ENCODE measurements at regions not wholly inside any gene's neighbourhood (a gene's known extent, or its start where the extent isn't known, plus 50 kb on each side); places are given as distances from the start of the nearest gene placed in this dataset.
A peak's percentile ranks its signal among the peaks of the same experiment; 100 is the strongest.

DNA sequence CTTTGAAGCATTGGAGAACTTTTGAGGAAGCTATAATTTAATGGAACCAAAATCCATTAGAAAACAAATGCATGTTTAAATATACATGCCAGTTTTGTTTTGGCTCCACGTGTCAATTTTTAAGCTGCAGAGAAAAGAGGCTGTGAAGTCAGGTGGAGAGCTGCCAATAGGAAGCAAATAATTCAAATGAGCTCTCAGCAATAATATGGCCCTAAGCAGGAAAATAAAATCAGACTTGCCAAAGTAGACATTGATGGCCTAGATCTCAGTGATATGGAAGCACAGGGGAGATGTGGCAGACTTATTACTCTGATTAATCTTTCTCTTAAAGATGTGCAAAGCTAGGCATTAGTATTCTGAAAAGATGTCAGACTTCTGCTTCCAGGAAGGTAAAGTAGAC lies 769.8 kb upstream of the NDST4 start:
- DNase-seq: no peak

DNA sequence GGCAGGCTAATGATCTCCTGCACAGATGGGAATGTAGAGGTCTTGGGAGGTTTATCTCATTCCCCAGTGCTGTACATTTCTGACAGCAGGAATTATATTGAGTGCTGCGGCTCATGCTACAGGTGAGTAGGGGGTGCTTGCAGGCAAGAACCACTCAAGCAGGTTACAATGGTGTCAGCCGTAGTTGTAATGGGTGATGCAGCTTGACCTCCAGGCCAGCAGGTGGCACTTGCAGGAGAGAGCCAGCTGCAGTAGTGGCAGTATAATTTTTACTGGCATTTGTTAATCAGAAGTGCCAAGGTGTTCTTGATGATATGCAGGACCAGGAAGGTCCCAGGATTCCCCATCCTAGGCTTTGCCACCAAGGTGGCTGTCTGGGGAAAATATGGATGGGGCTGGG lies 759.6 kb upstream of the NDST4 start:
- no peak for DNase-seq

DNA sequence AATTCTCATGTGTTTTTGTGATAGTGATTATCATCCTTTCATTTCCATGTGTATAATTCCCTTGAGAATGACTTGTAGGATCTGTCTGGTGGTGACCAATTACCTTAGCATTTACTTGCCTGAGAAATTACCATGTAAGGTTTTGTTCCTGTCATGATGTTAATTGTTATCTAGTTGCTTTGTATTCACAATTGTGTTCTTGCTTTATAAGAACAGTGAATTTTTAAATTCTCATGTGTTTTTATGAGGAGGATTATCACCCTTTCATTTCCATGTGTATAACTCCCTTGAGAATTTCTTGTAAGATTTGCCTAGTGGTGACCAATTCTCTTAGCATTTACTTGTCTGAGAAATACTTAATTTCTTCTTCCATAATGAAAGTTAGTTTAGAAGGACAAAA lies 758.2 kb upstream of the NDST4 start:
- DNase-seq: no peak

DNA sequence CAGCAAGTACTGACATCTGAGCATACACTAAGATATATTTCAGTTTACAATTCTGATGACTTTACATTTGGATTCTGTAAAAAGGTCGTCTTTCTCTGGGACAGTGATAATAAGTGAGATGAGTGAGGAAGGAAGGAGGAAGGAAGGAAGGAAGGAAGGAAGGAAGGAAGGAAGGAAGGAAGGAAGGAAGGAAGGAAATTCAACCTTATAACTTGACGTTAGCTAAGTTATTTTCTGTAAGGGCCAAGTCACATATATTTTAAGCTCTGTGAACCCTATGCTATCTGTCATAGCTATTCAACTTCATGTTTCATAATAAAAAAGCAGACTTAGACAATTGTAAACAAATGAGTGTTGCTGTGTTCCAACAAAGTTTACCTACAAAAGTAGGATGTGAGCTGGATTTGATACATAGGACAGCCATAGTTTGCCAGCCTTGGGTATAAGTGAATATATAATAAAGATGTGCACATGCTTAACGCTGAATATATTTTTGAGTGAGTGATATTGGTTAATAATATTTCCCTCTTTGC lies 753.0 kb upstream of the NDST4 start:
- DNase-seq: no peak

DNA sequence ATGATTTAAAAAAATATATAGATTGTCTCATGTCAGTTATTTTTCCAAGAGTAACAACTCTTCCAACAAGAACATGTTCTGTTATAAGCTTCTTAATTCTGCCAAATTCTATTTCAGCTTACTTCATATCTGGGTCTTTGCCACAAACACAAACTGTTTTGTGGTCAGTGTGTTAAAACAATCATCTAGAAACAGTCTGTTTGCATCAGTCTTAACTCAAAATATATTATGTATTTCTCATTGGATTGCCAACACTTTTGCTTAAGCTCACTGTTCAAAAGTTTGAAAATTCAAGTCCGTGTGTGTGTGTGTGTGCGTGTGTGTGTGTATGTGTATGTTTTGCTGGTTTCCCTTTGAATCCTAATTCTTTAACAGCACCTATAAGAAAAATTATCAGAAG lies 752.3 kb upstream of the NDST4 start:
- DNase-seq: no peak

DNA sequence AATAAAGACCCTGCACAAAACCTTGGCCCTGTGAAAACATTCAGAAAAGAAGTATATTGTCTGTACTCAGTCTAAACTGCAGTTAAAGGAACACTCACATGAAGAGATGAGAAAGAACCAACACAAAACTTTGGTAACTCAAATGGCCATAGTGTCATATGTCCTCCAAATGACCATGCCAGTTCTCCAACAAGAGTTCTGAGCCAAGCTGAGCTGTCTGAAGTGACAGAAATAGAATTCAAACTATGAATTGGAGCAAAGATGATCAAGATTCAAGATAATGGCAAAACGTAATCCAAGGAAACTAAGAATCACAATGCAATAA lies 739.3 kb upstream of the NDST4 start:
- no peak for DNase-seq

DNA sequence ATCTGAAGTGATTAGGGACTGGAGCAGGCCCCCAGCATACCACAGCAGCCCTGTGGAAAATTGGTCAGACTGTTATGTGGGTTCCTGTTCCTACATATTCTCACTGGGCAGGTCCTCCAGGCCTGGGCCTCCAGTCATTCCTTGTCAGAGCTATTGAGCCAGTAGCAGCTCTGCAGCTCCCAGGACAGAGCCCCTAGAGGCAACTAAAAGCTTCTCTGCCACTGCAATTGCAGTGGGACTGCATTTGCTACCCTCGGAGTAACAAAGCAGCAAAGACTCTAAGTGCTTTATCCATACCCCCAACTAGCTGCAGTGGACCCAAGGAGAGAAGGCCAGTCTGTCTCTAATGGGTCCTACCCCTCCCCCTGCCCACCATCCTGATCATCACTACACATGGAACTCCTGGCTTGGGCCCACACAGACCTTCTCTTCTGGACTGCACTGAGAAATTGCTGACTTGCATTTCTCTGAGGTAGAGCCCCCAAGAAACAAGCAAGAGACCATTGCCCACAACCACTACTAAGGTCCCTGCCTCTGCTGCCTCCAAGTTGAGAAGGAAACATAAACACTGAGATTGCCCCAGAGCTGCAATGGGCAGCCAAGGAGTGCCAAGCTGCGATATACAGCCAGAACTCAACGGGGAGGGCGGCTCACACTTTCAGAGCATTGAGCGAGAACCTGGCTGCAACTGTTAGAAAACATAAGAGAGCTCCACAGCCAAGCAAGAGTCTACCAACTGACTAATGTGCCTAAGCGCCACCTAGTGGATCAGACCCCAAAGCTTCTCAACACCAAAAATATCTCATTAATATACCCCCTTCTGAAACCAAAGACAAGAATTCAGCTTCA lies 738.7 kb upstream of the NDST4 start:
- peak; percentile 0 for DNase-seq

DNA sequence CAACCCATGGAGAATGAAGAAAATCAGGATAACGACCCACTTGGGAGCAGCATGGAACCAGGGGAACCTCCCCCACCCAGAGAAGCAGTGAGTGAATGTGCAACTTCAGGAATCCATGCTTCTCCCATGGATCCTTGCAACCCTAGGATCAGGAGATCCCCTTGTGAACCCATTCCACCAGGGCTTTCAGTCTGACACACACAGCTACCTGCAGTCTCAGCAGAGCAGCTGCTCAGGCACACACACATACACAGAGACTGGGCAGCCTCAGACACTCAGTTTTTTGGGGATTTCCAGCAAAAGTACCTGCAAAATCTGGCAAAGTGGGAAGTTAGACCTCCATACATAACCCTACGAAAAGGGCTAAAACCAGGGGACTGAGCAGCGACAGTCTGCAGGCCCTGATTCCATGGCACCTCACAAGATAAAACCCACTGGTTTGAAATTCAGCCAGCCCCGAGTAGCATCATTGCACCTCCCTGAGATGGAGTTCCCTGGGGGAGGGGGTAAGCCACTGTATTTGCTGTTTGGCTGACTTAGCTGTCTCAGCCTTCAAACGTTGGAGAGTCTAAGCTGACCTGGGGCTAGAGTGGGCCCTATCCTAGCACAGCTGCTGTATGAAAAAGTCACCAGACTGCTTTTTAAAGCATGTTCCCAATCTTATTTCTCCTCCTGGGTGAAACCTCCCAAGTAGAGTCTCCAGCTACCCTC lies 737.5 kb upstream of the NDST4 start:
- DNase-seq: no peak

DNA sequence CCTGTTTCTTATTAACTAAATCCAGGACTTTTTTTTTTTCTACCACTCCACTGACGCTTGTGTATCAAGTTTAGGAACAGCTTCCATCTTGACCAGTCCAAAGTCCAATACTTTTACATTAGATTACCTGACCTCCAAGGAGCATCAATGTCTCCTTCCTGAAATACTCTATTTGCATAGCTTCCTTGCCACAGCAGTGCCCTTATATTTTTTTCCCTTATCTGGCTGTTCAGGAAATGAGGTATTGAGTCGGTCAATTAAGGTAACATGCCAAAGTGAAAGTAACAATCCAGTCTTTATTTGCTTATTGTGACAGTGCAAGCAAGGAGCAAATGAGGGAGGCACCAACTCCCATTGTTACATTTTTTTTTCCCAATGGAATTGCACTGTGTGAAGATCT lies 730.8 kb upstream of the NDST4 start:
- no peak for DNase-seq

DNA sequence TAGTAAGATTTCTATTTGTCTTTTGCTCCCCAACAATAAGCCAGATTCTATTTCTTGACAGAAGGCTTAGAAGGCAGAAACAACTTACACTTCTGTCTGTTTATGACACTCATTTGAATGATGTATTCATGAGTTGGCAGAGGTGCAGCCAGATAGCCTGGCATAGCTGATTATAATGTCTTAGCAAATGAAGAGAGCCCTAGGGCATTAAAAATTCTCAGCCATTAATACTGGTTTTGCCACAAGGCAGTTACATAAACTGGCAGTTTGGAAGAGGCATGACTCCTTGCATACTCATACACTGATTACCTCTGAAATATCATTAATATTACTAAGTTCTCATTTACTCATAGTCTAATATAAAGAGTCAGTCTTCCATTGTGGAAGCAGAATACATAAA lies 728.5 kb upstream of the NDST4 start:
- no peak for DNase-seq

DNA sequence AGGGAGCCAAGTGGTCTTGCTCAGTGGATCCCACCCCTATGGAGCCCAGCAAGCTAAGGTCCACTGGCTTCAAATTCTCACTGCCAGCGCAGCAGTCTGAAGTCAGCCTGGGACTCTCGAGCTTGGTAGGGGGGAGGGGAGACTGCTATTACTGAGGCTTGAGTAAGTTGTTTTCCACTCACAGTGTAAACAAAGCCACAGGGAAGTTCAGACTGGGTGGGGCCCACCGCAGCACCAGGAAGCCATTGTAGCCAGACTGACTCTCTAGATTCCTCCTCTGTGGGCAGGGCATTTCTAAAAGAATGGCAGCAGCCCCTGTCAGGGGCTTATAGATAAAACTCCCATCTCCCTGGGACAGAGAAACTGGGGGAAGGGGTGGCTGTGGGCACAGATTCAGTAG lies 721.0 kb upstream of the NDST4 start:
- DNase-seq: no peak

DNA sequence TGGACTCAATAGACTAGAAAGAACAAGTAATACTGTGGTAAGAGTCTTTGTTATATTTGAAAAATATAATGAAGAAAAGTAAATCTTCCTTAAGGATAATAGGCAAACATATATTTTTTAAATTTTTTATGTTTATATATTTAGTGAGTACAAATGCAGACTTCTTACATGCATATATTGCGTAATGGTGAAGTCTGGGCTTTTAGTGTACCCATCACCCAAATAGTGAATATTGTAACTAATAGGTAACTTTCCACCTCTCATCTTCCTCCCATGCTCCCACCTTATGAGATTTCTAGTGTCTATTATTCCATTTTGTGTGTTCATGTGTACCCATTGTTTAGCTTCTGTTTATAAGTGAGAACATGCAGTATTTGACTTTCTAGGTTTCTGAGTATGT lies 711.2 kb upstream of the NDST4 start:
- no peak for DNase-seq

DNA sequence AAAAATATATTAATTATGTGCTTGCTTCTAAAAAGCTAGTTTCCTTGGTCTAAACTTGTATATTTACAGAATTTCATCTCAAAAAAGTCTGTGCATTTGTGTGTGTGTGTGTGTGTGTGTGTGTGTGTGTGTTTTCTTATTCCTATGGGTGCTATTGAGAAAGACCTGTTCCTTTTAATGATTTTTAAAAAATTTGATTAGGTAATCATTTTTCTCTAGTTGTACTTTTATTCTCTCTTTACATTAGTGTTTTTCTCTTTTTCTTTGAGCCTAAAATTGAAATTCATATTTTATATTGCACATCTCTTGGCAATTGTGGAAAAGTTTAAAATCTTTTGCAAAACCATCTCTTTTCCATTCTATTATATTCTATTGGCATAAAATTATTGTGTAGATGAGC lies 690.4 kb upstream of the NDST4 start:
- DNase-seq: no peak

DNA sequence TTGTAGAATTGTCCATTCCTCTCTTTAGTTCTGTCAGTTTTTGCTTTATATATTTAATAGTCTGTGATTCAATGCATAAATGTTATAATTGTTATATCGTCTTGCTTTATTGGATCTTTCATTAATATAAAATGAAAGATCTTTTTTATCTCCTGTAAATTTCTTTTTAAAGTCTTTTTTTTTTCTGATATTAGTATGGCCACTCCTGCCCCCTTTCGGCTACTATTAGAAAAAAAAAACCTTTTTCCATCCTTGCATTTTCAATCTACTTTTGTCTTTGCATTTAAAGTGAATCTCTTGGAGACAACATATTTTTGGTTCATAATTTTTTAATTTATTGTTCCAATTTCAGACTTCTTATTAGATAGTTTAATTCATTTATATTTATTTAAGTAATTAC lies 677.4 kb upstream of the NDST4 start:
- no peak for DNase-seq

DNA sequence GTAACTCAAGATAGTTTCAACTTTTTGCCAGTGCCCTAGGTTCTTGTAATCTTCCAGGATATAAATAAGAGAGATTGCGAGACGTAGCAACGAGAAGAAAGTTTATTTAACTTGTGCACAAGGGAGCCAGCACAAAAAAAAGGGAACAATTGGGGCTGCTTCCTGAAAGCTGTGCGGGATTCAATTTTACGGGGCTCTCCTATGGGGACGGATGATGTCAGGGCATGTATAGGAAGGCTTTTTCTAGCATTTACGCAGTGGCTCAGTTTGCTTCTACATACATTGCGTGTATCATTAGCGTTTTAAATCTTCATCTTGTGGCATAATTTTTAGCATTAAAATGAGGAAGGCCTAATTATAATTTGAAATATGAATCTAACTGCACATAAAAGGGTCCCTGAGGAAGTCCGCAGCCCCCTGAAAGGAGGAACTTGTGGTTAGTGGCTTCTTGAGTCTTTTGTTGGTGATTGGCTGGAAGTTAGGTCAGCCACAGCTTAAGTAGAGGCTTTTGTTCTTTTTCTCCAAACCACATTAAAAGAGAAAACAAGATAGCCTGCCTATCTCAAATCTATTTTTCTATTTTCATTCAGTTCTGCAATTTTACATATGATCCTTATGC lies 668.2 kb upstream of the NDST4 start:
- no peak for DNase-seq

DNA sequence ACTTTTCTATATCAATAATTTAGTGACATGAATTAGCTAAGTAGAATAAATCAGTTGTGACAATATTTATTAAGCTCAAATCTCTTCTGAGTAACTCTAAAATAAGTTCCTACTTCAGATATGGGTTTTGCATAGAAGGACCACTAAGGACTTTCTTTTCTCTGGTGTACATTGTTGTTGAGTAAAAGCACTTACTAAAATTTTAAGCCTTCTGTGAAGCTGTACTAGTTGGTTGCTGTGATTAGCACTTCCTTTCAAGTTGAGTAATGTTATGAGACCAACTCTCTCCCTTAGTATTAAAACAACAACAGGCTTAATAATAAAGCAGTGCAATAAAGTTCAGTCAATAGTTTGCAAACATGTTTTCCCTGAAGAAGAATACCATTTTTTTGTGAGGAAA lies 667.4 kb upstream of the NDST4 start:
- DNase-seq: no peak

DNA sequence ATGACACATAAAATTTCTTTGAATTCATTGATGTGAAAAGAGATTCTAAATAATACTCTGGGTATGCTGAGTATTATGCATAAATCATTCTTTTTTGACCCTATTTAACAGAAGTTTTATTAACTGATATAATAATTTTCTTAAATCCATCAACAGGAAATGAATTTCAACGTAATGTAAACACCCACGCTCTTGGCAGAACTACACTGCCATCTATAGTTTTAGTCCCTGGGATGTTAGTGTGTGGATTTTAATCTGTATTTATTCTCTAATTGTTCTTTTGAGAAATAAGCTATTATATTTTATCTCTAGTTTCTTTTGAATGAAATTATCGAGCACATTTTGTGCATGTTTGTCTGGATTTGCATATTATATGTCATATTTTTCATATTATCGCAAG lies 666.8 kb upstream of the NDST4 start:
- no peak for DNase-seq

DNA sequence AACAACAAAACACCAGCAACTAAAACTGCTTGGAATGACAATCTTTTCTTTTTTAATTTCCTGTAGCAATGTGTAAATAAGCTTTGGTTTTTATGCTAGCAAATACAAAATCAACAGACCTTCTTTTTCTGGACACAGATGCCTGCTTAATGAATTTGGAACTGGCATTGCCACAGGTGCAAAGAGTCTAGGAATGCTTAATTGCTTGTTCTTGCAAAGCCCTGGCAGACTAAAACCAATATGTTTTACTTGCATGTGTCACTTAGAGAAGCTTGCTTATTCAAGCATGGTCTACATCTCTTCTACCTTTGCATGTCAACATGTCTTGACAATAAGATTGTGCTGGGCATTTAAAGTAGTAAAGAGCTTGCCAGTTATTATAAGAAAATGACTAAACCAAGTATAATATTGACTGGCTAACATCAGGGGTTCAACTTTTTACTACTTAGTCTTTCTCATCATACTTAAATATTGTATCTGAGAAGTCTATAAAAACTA lies 656.7 kb upstream of the NDST4 start:
- DNase-seq: no peak

DNA sequence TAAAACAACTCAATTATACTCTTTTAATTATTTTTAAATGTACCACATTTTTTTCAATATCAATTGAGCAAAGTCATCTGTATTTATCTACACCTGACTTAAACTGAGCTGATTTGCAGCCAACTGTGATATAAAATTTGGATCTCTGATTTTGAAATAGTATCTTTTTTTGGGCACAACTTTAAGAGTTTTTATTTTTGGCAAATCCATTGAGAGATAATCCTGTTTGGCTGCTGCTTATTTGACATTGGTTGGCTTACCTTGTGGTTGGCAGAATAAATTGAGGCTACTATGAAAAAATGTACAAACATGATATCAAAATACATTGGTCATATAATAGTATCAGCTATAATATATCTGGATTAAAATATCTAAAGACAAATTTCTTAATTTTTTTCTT lies 656.0 kb upstream of the NDST4 start:
- DNase-seq: no peak

DNA sequence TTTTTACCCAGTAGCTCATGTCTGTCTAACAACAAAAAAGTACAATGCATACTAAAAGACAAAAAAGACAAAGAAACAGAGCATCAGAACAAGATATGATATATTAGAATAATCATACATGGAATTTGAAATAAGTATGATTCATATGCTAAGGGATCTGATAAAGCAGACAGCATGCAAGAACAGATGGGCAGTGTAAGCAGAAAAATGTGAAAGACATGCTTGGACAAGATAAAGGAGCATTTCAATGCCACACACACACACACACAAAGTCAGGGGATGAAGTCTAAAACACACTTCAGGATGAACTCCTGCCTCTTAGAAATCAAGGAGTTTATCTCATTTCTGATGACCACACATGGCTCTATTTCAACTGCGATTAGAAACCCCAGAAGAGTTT lies 649.6 kb upstream of the NDST4 start:
- DNase-seq: no peak

DNA sequence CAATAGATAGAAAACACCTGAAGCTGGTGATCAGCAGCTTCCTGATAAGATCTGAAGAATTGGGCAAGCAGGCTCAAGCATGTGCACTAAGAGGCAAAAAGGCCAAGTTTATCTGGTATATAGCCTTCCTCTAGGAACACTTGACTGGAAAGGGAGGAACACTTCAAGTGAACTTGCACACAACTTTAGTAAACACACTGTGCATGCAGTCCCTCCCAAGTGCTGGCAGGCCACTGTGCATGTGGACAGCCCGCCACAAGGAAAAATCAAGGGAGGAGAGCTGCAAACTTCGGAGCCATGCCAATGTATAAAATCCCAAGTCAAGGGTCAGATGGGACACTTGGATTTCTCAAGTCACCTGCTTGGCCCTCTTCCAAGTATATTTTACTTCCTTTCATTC lies 645.8 kb upstream of the NDST4 start:
- no peak for DNase-seq

DNA sequence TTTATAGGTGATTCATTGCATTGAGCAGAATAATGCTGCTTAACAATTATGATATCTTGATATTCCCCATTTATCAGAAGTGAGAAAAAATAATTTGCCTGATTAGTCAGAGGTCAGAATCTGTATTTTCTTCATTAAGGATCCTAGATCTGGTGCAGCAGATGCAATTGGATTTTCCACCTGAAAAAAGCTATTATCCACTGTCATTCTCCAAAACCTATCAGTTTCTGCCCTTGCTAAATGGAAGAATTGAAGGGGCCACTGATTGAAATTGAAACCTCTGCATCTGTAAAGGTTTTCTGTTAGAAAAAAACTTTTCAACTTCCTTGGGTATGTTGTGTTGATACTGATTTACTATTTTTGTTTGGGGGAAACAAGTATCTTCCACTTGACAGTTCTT lies 636.0 kb upstream of the NDST4 start:
- DNase-seq: no peak

DNA sequence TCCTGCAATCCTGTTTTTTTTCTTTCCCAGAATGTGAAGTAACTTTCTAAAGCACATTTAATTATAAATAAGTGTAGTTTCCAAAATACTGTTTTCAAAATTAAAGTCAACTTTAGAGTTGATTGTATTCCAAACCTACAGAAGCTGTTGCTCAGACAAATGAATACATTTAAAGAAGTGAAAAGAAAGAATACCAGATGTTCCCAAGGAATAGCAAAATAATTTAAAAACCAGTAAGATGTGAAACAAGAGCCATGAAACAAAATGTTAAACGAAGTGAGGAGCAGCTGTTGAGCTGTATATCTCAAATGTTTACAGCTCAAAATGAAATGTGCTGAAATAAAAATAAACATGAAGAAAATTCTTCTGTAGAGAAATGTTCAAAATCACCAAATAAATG lies 627.4 kb upstream of the NDST4 start:
- no peak for DNase-seq

DNA sequence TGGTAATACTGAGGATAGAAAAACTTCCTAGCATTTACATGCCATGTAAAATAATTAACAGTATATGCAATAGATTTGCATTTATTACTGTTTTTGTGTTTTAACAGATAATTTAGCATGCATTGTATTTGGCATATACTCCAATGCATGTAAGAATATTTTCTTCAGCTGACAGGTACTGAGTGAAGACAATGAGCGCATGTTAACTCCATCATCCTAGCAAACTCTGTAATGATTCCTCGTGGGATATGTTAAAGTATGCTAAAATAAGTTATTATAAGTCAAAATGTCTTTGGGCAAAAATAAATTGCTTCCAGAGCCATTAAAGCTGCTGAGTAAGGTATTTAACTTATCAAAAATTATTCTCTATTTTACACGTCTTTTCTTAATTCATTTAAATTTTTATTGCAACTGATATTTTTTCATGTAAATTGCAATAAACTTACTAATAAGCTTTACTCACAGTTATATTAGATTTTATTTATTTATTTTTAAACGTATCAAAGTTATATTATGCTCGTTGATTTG lies 616.4 kb upstream of the NDST4 start:
- DNase-seq: no peak
